ENCODE measurements at regions not wholly inside any gene's neighbourhood (a gene's known extent, or its start where the extent isn't known, plus 50 kb on each side); places are given as distances from the start of the nearest gene placed in this dataset.
A peak's percentile ranks its signal among the peaks of the same experiment; 100 is the strongest.

DNA sequence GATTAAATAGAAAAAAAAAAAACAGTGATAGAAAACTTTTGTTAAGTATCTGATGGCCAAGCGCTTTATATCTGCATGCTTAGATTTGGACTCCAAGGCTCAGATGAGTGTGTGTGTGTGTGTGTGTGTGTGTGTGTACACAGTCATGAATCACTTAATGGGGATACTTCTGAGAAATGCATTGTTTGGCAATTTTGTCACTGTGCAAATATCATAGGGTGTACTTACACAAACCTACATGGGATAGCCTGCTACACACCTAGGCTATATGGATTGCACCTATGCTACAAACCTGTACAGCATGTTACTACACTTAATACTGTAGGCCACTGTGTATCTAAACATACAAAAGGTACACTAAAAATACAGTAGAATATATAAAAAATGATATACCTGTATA is 635.6 kb upstream of the NUDT12 start:
- no peaks in the 10 kb centered on the region for H3K27me3 ChIP-seq

DNA sequence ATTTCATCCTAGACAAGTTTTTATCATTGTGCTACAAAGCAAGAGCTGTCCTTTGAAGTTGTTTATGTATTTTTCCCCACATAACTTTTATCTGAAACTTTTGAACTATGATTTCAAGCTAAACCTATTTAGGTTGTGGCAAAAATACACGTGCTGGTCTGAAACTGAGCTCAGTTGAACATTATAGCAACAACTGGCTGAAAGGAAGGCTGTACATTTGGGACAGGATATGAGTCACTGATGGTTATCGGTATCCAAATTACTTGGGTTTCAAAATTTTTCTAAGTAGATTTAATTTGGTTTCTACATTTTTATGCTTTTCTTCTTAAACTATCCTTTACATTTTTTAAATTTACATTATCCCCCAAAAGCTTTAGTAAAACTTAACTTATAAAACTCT is 627.3 kb upstream of the NUDT12 start:
- intact Hi-C loops (cut with DNase I), result no loop called here
- no peaks in the 10 kb centered on the region for H3K36me3 ChIP-seq
- no peaks in the 10 kb centered on the region for H3K4me1 ChIP-seq
- ATAC-seq, result no peak
- H3K27me3 ChIP-seq, result no peaks in the 10 kb centered on the region
- H3K9me3 ChIP-seq, result no peaks in the 10 kb centered on the region
- no peak overlapping the region for H3K4me3 ChIP-seq
- TF ChIP-seq, protein P1, sequence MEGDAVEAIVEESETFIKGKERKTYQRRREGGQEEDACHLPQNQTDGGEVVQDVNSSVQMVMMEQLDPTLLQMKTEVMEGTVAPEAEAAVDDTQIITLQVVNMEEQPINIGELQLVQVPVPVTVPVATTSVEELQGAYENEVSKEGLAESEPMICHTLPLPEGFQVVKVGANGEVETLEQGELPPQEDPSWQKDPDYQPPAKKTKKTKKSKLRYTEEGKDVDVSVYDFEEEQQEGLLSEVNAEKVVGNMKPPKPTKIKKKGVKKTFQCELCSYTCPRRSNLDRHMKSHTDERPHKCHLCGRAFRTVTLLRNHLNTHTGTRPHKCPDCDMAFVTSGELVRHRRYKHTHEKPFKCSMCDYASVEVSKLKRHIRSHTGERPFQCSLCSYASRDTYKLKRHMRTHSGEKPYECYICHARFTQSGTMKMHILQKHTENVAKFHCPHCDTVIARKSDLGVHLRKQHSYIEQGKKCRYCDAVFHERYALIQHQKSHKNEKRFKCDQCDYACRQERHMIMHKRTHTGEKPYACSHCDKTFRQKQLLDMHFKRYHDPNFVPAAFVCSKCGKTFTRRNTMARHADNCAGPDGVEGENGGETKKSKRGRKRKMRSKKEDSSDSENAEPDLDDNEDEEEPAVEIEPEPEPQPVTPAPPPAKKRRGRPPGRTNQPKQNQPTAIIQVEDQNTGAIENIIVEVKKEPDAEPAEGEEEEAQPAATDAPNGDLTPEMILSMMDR (IDR thresholded peaks at IDR 0.05), result no peak
- DNase-seq, result no peak
- H3K27ac ChIP-seq, result no peak overlapping the region

More for the DNA sequence above, 635.6 kb upstream of the NUDT12 start:
- Histone ChIP-seq H3K4me3 (no peak overlapping the region), H3K9me3 (no peaks in the 10 kb centered on the region), H3K36me3 (no peaks in the 10 kb centered on the region), H3K4me1 (no peaks in the 10 kb centered on the region), H3K27ac (no peak overlapping the region)
- ATAC-seq (no peak), DNase-seq (no peak)
- TF ChIP-seq, protein P1 (IDR thresholded peaks at IDR 0.05), result no peak
- intact Hi-C loops (cut with DNase I), result no loop called here

DNA sequence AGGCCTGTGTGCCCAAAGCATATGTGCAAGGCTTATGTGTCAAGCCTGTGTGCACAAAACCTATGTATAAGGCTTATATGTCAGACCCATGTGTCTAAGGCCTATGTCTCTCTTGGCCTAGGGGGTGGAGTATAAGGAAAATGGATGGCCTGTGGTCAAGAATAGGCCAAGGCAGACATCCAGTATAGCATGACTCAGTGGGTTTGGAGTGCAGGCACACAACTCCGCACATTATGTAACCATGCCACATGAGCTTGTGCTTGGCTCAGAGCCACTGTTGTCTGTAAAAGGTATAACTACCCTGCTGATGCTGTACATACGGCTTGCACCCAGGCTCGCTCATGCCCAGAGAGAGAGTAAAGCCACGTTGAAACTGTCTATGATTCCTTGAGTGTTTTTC is 626.4 kb upstream of the NUDT12 start:
- intact Hi-C loops (cut with DNase I), result no loop called here
- DNase-seq (no peak), ATAC-seq (no peak)
- Histone ChIP-seq H3K4me1 (no peaks in the 10 kb centered on the region), H3K4me3 (no peak overlapping the region), H3K9me3 (no peaks in the 10 kb centered on the region), H3K27ac (no peak overlapping the region), H3K36me3 (no peaks in the 10 kb centered on the region), H3K27me3 (no peaks in the 10 kb centered on the region)
- TF ChIP-seq, protein P1 (IDR thresholded peaks at IDR 0.05), result no peak

DNA sequence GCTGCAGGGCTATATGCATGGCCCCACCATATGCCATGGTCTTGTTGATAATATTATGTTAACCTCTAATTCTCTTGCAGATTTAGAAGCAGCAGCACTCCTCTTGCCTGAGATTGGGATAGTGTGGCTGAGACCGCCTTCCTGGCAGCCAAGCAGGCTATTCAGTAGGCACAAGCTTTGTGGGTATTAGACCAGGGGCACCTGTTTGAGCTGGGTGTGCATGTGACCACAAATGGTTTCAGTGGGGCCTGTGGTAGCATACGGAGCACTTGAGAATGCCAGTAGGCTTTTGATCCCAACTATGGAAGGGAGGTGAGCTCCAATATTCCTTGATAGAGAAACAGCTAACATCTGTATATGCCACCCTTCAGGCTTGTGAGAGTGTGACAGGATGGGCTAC is 625.1 kb upstream of the NUDT12 start:
- no peak for DNase-seq

DNA sequence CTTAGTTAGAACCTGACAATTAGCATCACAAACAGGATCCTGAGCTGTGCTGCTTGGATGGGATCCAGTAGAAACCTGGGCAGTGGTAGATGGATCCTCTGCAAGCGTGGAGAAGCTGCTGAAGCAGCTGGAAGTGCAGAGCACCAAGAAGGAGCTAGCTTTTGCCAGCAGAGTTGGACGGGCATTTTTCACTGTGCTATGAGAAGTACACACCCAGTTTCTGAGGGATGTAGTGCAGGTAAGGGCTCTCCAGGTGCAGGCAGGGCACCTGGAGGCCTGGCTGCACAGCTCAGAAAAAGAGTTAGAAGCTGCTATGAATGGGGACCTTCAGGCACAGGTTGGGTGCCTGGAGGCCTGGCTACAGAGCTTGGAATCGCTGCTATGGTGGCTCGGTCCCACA is 623.9 kb upstream of the NUDT12 start:
- no peak overlapping the region for H3K27ac ChIP-seq
- no peaks in the 10 kb centered on the region for H3K27me3 ChIP-seq
- no peaks in the 10 kb centered on the region for H3K36me3 ChIP-seq
- peak; percentile 70 for ATAC-seq
- no peaks in the 10 kb centered on the region for H3K4me1 ChIP-seq
- no peak for DNase-seq
- no peak overlapping the region for H3K4me3 ChIP-seq
- H3K9me3 ChIP-seq, result no peaks in the 10 kb centered on the region
- TF ChIP-seq, protein P1 (IDR thresholded peaks at IDR 0.05), result no peak
- intact Hi-C loops (cut with DNase I), result no loop called here

More for the DNA sequence above, 625.1 kb upstream of the NUDT12 start:
- no peaks in the 10 kb centered on the region for H3K9me3 ChIP-seq
- TF ChIP-seq, protein P1 (IDR thresholded peaks at IDR 0.05), result no peak
- H3K36me3 ChIP-seq, result no peaks in the 10 kb centered on the region
- intact Hi-C loops (cut with DNase I), result no loop called here
- no peak overlapping the region for H3K4me3 ChIP-seq
- ATAC-seq, result no peak
- H3K4me1 ChIP-seq, result no peaks in the 10 kb centered on the region
- no peaks in the 10 kb centered on the region for H3K27me3 ChIP-seq
- H3K27ac ChIP-seq, result no peak overlapping the region

DNA sequence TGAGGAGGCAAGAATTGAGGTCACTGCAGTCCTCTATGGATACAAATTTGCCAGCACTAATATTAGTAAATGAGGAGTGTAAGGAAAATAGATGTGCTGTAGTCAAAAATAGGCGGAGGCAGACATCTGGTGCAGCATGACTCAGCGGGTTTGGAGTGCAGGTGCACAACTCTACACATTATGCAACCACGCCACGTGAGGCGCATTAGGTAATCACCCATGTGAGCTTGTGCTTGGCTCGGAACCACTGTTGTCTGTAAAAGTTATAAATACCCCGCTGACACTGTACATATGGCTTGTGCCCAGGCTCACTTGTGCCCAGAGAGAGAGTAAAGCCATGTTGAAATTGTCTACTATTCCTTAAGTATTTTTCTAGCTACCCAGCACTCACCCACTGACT is 623.5 kb upstream of the NUDT12 start:
- H3K27ac ChIP-seq, result no peak overlapping the region
- DNase-seq (peak; percentile 75), ATAC-seq (peak; percentile 74)
- H3K4me1 ChIP-seq, result no peaks in the 10 kb centered on the region
- H3K4me3 ChIP-seq, result no peak overlapping the region
- intact Hi-C loops (cut with DNase I), result no loop called here
- no peaks in the 10 kb centered on the region for H3K27me3 ChIP-seq
- no peaks in the 10 kb centered on the region for H3K36me3 ChIP-seq
- TF ChIP-seq, protein P1 (IDR thresholded peaks at IDR 0.05), result no peak
- no peaks in the 10 kb centered on the region for H3K9me3 ChIP-seq
